Loucy (cell line): ENCODE measurements at regions not wholly inside any gene's neighbourhood (a gene's known extent, or its start where the extent isn't known, plus 50 kb on each side); places are given as distances from the start of the nearest gene placed in this dataset.

Source experiments
- H2AFZ ChIP-seq: fragments of 200-600 bp; sonication (generic); 2 replicates; pipeline ENCODE4 v1.6.0; 2016; ENCODE audit warnings: antibody characterized with exemption, mild to moderate bottlenecking, low read length, moderate library complexity
- H3F3A ChIP-seq: fragments of 200-600 bp; 2 replicates; pipeline ENCODE4 v1.6.0; 2016; ENCODE audit warnings: antibody characterized with exemption, low read depth, mild to moderate bottlenecking
- H3K27me3 ChIP-seq: fragments of 200-600 bp; sonication (generic); 2 replicates; pipeline ENCODE4 v1.6.1; 2014; ENCODE audit warnings: low read length, mild to moderate bottlenecking; ENCODE audit not compliant: insufficient read depth, poor library complexity, severe bottlenecking
- H3K36me3 ChIP-seq: fragments of 200-600 bp; sonication (generic); 2 replicates; pipeline ENCODE4 v1.6.1; 2016; ENCODE audit warnings: low read length; ENCODE audit not compliant: insufficient read depth
- H3K4me1 ChIP-seq: fragments of 200-600 bp; sonication (generic); 2 replicates; pipeline ENCODE4 v1.5.1; 2014; ENCODE audit warnings: low read length, mild to moderate bottlenecking; ENCODE audit not compliant: insufficient read depth, poor library complexity, severe bottlenecking
- H3K4me2 ChIP-seq: fragments of 200-600 bp; sonication (generic); 2 replicates; pipeline ENCODE4 v1.6.0; 2014; ENCODE audit warnings: antibody characterized with exemption, low read length, low read depth, mild to moderate bottlenecking; ENCODE audit not compliant: poor library complexity, severe bottlenecking
- H3K4me3 ChIP-seq: fragments of 200-600 bp; sonication (generic); 2 replicates; pipeline ENCODE4 v1.5.1; 2014; ENCODE audit warnings: low read length, mild to moderate bottlenecking, mixed read lengths; ENCODE audit not compliant: poor library complexity, severe bottlenecking
- H3K79me2 ChIP-seq: fragments of 200-600 bp; sonication (generic); 2 replicates; pipeline ENCODE4 v1.6.1; 2014; ENCODE audit warnings: low read length; ENCODE audit not compliant: insufficient read depth
- H3K9ac ChIP-seq: fragments of 200-600 bp; sonication (generic); 2 replicates; pipeline ENCODE4 v1.6.0; 2014; ENCODE audit warnings: mild to moderate bottlenecking, low read depth, low read length, moderate library complexity; ENCODE audit not compliant: poor library complexity, severe bottlenecking
- H3K9me2 ChIP-seq: fragments of 200-600 bp; sonication (generic); replicated peaks from 2 replicates; pipeline ENCODE4 v1.6.1; 2016; ENCODE audit warnings: low read depth, low read length, mixed read lengths
- H3K9me3 ChIP-seq: fragments of 200-600 bp; sonication (generic); 2 replicates; pipeline ENCODE4 v1.6.1; 2014; ENCODE audit warnings: mild to moderate bottlenecking, antibody characterized with exemption, low read length, low read depth; ENCODE audit not compliant: insufficient read depth
- H4K20me1 ChIP-seq: fragments of 200-600 bp; sonication (generic); 2 replicates; pipeline ENCODE4 v1.6.0; 2014; ENCODE audit warnings: antibody characterized with exemption, low read length, mild to moderate bottlenecking; ENCODE audit not compliant: insufficient read depth, poor library complexity, severe bottlenecking
- EZH2phosphoT487 ChIP-seq: fragments of 200-600 bp; IDR thresholded peaks from 2 replicates; pipeline ENCODE4 v1.6.1; 2018; ENCODE audit warnings: antibody characterized with exemption, mild to moderate bottlenecking, moderate library complexity, borderline replicate concordance
- TF ChIP-seq, protein P1 (sequence below): fragments of 200-600 bp; sonication (generic); conservative IDR thresholded peaks from 2 replicates; pipeline ENCODE4 v1.5.1; 2014; ENCODE audit warnings: mild to moderate bottlenecking, antibody characterized with exemption, low read length

GRCh38 chr16:26344976-26345375, 653.2 kb downstream of the HS3ST4 start:
- H3K36me3 ChIP-seq = no peaks in the 10 kb centered on the region
- no peak overlapping the region for H3K4me2 ChIP-seq
- H3K79me2 ChIP-seq = no peaks in the 10 kb centered on the region
- no peaks in the 10 kb centered on the region for H3F3A ChIP-seq
- no peaks in the 10 kb centered on the region for H3K27me3 ChIP-seq
- H3K9me2 ChIP-seq = no peaks in the 10 kb centered on the region
- TF ChIP-seq, protein P1, sequence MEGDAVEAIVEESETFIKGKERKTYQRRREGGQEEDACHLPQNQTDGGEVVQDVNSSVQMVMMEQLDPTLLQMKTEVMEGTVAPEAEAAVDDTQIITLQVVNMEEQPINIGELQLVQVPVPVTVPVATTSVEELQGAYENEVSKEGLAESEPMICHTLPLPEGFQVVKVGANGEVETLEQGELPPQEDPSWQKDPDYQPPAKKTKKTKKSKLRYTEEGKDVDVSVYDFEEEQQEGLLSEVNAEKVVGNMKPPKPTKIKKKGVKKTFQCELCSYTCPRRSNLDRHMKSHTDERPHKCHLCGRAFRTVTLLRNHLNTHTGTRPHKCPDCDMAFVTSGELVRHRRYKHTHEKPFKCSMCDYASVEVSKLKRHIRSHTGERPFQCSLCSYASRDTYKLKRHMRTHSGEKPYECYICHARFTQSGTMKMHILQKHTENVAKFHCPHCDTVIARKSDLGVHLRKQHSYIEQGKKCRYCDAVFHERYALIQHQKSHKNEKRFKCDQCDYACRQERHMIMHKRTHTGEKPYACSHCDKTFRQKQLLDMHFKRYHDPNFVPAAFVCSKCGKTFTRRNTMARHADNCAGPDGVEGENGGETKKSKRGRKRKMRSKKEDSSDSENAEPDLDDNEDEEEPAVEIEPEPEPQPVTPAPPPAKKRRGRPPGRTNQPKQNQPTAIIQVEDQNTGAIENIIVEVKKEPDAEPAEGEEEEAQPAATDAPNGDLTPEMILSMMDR = no peak
- no peak for TF ChIP-seq EZH2phosphoT487
- no peaks in the 10 kb centered on the region for H3K4me1 ChIP-seq
- H2AFZ ChIP-seq = no peak overlapping the region
- no peak overlapping the region for H3K9ac ChIP-seq
- no peaks in the 10 kb centered on the region; the same call in 1 of the 2 replicates for H3K9me3 ChIP-seq
- no peaks in the 10 kb centered on the region for H4K20me1 ChIP-seq
- H3K4me3 ChIP-seq = no peak overlapping the region

GRCh38 chr16:26345966-26346365, 654.2 kb downstream of the HS3ST4 start:
- Histone ChIP-seq H3K27me3 (no peaks in the 10 kb centered on the region), H4K20me1 (no peaks in the 10 kb centered on the region), H3K4me3 (no peak overlapping the region), H3K9me2 (no peaks in the 10 kb centered on the region), H3K9me3 (no peaks in the 10 kb centered on the region; the same call in 1 of the 2 replicates), H2AFZ (no peak overlapping the region), H3K9ac (no peak overlapping the region), H3F3A (no peaks in the 10 kb centered on the region), H3K4me1 (no peaks in the 10 kb centered on the region), H3K4me2 (no peak overlapping the region), H3K79me2 (no peaks in the 10 kb centered on the region), H3K36me3 (no peaks in the 10 kb centered on the region)
- TF ChIP-seq, protein P1 = no peak
- TF ChIP-seq EZH2phosphoT487 = no peak

DNA sequence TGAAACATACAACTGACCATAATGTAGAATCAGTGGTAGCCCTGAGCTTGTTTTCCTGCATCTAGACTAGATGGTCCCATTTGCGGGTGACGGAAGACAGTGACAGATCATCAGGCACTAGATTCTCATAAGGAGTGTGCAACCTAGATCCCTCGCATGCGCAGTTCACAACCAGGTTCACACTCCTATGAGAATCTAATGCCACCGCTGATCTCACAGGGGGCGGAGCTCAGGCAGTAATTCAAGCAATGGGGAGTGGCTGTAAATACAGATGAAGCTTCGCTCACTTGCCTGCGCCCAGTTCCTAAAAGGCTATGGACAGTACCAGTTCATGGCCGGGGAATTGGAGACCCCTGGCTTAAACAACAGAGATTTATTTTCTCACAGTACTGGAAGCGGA, 656.3 kb downstream of the HS3ST4 start:
- Histone ChIP-seq H3K9me3 (no peaks in the 10 kb centered on the region; the same call in 1 of the 2 replicates), H3K9ac (no peak overlapping the region), H3F3A (no peaks in the 10 kb centered on the region), H3K4me3 (no peak overlapping the region), H3K27me3 (no peaks in the 10 kb centered on the region), H4K20me1 (no peaks in the 10 kb centered on the region), H2AFZ (no peak overlapping the region), H3K4me1 (no peaks in the 10 kb centered on the region), H3K4me2 (no peak overlapping the region), H3K79me2 (no peaks in the 10 kb centered on the region), H3K36me3 (no peaks in the 10 kb centered on the region), H3K9me2 (no peaks in the 10 kb centered on the region)
- TF ChIP-seq, protein P1 = no peak
- TF ChIP-seq EZH2phosphoT487 = no peak
